Thoracic aorta (tissue), 2 donors: ENCODE measurements at regions not wholly inside any gene's neighbourhood (a gene's known extent, or its start where the extent isn't known, plus 50 kb on each side); places are given as distances from the start of the nearest gene placed in this dataset.

Experiments
- ATAC-seq: fragments of 150-250 bp; one replicate; pipeline ENCODE4 v1.8.0; 2017; ENCODE audit warnings: low read depth; ENCODE audit not compliant: insufficient number of reproducible peaks, low FRiP score
- DNase-seq: peaks from one replicate; pipeline ENCODE4 v3.0.0-alpha.2; 2020; ENCODE audit warnings: low spot score
- H3K27ac ChIP-seq, 2 donors: fragments of 200-600 bp; sonication (generic); 1 replicate in 1 of 2; 2 replicates in 1 of 2; pipeline ENCODE4 v1.5.1; 2016; ENCODE audit warnings: mild to moderate bottlenecking in 2 of 2, moderate library complexity in 2 of 2
- H3K27me3 ChIP-seq: fragments of 200-600 bp; sonication (generic); replicated peaks from 2 replicates; pipeline ENCODE4 v1.6.0; 2016; ENCODE audit warnings: mild to moderate bottlenecking; ENCODE audit not compliant: insufficient read depth
- H3K36me3 ChIP-seq: fragments of 200-600 bp; sonication (generic); one replicate; pipeline ENCODE4 v1.5.1; 2016
- H3K4me1 ChIP-seq, 2 donors: fragments of 200-600 bp; sonication (generic); 1 replicate in 1 of 2; 2 replicates in 1 of 2; pipeline versions ENCODE4 v1.5.1 to v1.6.0; 2016; ENCODE audit warnings: low read depth in 2 of 2, mild to moderate bottlenecking in 1 of 2; ENCODE audit not compliant: control insufficient read depth in 1 of 2
- H3K4me3 ChIP-seq: fragments of 200-600 bp; sonication (generic); 2 replicates; pipeline ENCODE4 v1.5.1; 2016; ENCODE audit warnings: mild to moderate bottlenecking
- H3K9me3 ChIP-seq: fragments of 200-600 bp; sonication (generic); 2 replicates; pipeline ENCODE4 v1.5.1; 2016
- TF ChIP-seq, protein P1 (sequence below): fragments of 200-600 bp; sonication (generic); IDR thresholded peaks from one replicate; pipeline ENCODE4 v1.5.1; 2019; ENCODE audit warnings: antibody characterized with exemption

- Histone ChIP-seq H3K27me3 (no peaks in the 10 kb centered on the region), H3K27ac (no peak overlapping the region), H3K9me3 (peaks cover 5% of the 10 kb centered on the region), H3K4me1 (no peaks in the 10 kb centered on the region), H3K36me3 (no peaks in the 10 kb centered on the region), H3K4me3 (no peak overlapping the region)
- DNase-seq (no peak), ATAC-seq (no peak)
- TF ChIP-seq, protein P1, sequence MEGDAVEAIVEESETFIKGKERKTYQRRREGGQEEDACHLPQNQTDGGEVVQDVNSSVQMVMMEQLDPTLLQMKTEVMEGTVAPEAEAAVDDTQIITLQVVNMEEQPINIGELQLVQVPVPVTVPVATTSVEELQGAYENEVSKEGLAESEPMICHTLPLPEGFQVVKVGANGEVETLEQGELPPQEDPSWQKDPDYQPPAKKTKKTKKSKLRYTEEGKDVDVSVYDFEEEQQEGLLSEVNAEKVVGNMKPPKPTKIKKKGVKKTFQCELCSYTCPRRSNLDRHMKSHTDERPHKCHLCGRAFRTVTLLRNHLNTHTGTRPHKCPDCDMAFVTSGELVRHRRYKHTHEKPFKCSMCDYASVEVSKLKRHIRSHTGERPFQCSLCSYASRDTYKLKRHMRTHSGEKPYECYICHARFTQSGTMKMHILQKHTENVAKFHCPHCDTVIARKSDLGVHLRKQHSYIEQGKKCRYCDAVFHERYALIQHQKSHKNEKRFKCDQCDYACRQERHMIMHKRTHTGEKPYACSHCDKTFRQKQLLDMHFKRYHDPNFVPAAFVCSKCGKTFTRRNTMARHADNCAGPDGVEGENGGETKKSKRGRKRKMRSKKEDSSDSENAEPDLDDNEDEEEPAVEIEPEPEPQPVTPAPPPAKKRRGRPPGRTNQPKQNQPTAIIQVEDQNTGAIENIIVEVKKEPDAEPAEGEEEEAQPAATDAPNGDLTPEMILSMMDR, result no peak
These were observed 128.2 kb upstream of the WDFY3 start for GRCh38 chr4:85094735-85095134.

- TF ChIP-seq, protein P1, result no peak
- Histone ChIP-seq H3K27me3 (no peaks in the 10 kb centered on the region), H3K4me1 (no peaks in the 10 kb centered on the region), H3K4me3 (no peak overlapping the region), H3K9me3 (no peaks in the 10 kb centered on the region), H3K36me3 (no peaks in the 10 kb centered on the region), H3K27ac (no peak overlapping the region)
- ATAC-seq (no peak), DNase-seq (no peak)
These were observed 136.1 kb upstream of the WDFY3 start for GRCh38 chr4:85102606-85103005.

GRCh38 chr4:85106166-85106565 is 139.7 kb upstream of the WDFY3 start:
- Histone ChIP-seq H3K27me3 (no peaks in the 10 kb centered on the region), H3K27ac (no peak overlapping the region), H3K4me3 (no peak overlapping the region), H3K9me3 (no peaks in the 10 kb centered on the region), H3K36me3 (no peaks in the 10 kb centered on the region), H3K4me1 (no peaks in the 10 kb centered on the region)
- DNase-seq (no peak), ATAC-seq (no peak)
- TF ChIP-seq, protein P1, result no peak

DNA sequence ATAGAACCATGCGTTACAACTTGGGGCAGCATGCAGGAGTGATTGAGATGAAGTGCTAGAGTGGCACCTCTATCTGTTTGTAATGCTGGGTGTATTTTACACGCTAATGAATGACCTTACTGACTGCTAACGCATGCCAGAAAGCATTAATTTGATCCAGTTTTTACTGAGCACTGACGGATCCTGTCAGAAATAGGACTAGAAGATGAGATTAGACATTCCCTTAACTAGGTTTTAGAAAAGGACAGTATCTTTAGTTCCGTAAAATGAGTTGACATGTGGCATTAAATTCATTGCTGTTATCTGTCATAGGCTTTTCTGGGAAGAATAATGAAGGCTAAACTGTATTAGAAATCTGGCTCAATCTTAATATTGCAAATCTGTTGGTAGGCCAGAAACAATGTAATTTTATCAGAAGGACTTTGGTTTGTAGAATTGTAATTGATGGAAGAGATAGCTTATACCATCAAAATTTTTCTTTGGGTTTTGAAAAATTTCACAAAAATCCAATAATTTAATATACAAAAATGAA is 140.4 kb upstream of the WDFY3 start:
- TF ChIP-seq, protein P1, result no peak
- no peak overlapping the region for H3K27ac ChIP-seq
- DNase-seq (no peak), ATAC-seq (no peak)
- H3K27me3 ChIP-seq, result no peaks in the 10 kb centered on the region
- no peak overlapping the region for H3K4me3 ChIP-seq
- H3K4me1 ChIP-seq, result no peaks in the 10 kb centered on the region
- no peaks in the 10 kb centered on the region for H3K9me3 ChIP-seq
- H3K36me3 ChIP-seq, result no peaks in the 10 kb centered on the region

DNA sequence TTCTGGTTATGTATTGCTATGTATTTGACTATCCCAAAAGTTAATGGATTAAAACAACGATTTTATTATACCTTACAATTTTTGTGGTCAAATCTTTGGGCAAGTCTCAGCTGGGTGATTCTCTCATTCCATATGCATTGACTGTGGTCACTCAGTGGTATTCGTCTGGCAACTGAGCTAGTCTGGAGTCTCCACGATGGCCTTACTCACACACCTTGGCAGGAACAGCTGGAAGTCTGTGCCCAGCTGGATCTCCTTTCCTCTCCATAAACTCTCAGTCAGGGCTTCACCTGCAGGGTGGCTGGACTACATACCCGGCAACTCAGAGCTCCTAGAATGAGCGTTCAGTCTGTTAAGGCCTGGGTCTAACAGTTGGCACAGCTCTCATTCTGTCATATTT is 141.1 kb upstream of the WDFY3 start:
- Histone ChIP-seq H3K27me3 (no peaks in the 10 kb centered on the region), H3K4me3 (no peak overlapping the region), H3K27ac (no peak overlapping the region), H3K4me1 (no peaks in the 10 kb centered on the region), H3K36me3 (no peaks in the 10 kb centered on the region), H3K9me3 (no peaks in the 10 kb centered on the region)
- no peak for DNase-seq
- ATAC-seq, result no peak
- TF ChIP-seq, protein P1, result no peak
